ENCODE measurements at regions not wholly inside any gene's neighbourhood (a gene's known extent, or its start where the extent isn't known, plus 50 kb on each side); places are given as distances from the start of the nearest gene placed in this dataset.
"Not testable (repeated sequence)": the region's sequence is repeated elsewhere in the genome, so short reads cannot be mapped to it uniquely, and the experiment has no call there.

- no peak for DNase-seq
Measured at GRCh38 chr18:8882632-8883408, 177.5 kb downstream of the MTCL1 start.

- DNase-seq = no peak
Measured at GRCh38 chr18:8883409-8883668, 178.0 kb downstream of the MTCL1 start.

GRCh38 chr18:8887877-8888276, 182.5 kb downstream of the MTCL1 start:
- not testable (repeated sequence) for DNase-seq

- no peak for DNase-seq
Measured at GRCh38 chr18:8889489-8889888, 184.1 kb downstream of the MTCL1 start.

- not testable (repeated sequence) for DNase-seq
Measured at GRCh38 chr18:8890503-8890902, 185.1 kb downstream of the MTCL1 start.

- DNase-seq = peak; percentile 24
Measured at GRCh38 chr18:8890957-8891464, 185.7 kb downstream of the MTCL1 start.

GRCh38 chr18:8893221-8893620, 187.9 kb downstream of the MTCL1 start:
- DNase-seq = no peak

- DNase-seq = no peak
Measured at GRCh38 chr18:8893628-8894231, 188.4 kb downstream of the MTCL1 start.

GRCh38 chr18:8894823-8895222, 189.5 kb downstream of the MTCL1 start:
- no peak for DNase-seq

GRCh38 chr18:8895341-8895740, 190.0 kb downstream of the MTCL1 start:
- no peak for DNase-seq

GRCh38 chr18:8895987-8896619, 190.7 kb downstream of the MTCL1 start:
- no peak for DNase-seq

- DNase-seq = no peak
Measured at GRCh38 chr18:8899000-8899399, 193.6 kb downstream of the MTCL1 start.

GRCh38 chr18:8900552-8900951, 195.2 kb downstream of the MTCL1 start:
- DNase-seq = no peak

- DNase-seq = no peak
Measured at GRCh38 chr18:8901019-8901418, 195.7 kb downstream of the MTCL1 start.

- no peak for DNase-seq
Measured at GRCh38 chr18:8904316-8904715, 198.2 kb upstream of the NDUFV2 start.

GRCh38 chr18:8908792-8909510, 193.5 kb upstream of the NDUFV2 start:
- no peak for DNase-seq

GRCh38 chr18:8910186-8910822, 192.2 kb upstream of the NDUFV2 start:
- DNase-seq = no peak

GRCh38 chr18:8910843-8911242, 191.7 kb upstream of the NDUFV2 start:
- DNase-seq = no peak

GRCh38 chr18:8911408-8912340, 190.8 kb upstream of the NDUFV2 start:
- no peak for DNase-seq

- no peak for DNase-seq
Measured at GRCh38 chr18:8912348-8913326, 189.9 kb upstream of the NDUFV2 start.

Measured in NCI-H146 (cell line).